ENCODE measurements at regions not wholly inside any gene's neighbourhood (a gene's known extent, or its start where the extent isn't known, plus 50 kb on each side); places are given as distances from the start of the nearest gene placed in this dataset.

GRCh38 chr4:79257953-79258613, 67.8 kb downstream of the NAA11 start:
- no peak overlapping the region for H3K4me3 ChIP-seq (ENCODE audit: low read depth, low read length, poor library complexity, severe bottlenecking)
- no peak overlapping the region for H3K4me2 ChIP-seq (ENCODE audit: low read length)
- no peaks in the 10 kb centered on the region for H3K36me3 ChIP-seq (ENCODE audit: insufficient read depth, low read length)
- no peak overlapping the region for H2AFZ ChIP-seq (ENCODE audit: low read length)
- no peaks in the 10 kb centered on the region for H3K9me2 ChIP-seq (ENCODE audit: insufficient read depth, low read length)
- no TSS peak for BruUV-seq (replicated peaks)
- H3K79me2 ChIP-seq (ENCODE audit: insufficient read depth, low read depth, low read length) = no peaks in the 10 kb centered on the region
- H3K4me1 ChIP-seq (ENCODE audit: insufficient read depth, low read length, poor library complexity, severe bottlenecking) = no peaks in the 10 kb centered on the region
- no peaks in the 10 kb centered on the region for H3K9me3 ChIP-seq (ENCODE audit: low read length)
- H4K20me1 ChIP-seq (ENCODE audit: insufficient read depth, low read length) = no peaks in the 10 kb centered on the region
- no peak for TF ChIP-seq EZH2phosphoT487 (IDR thresholded peaks at IDR 0.05; ENCODE audit: borderline replicate concordance, low read depth, low read length)
- TF ChIP-seq, protein P1, sequence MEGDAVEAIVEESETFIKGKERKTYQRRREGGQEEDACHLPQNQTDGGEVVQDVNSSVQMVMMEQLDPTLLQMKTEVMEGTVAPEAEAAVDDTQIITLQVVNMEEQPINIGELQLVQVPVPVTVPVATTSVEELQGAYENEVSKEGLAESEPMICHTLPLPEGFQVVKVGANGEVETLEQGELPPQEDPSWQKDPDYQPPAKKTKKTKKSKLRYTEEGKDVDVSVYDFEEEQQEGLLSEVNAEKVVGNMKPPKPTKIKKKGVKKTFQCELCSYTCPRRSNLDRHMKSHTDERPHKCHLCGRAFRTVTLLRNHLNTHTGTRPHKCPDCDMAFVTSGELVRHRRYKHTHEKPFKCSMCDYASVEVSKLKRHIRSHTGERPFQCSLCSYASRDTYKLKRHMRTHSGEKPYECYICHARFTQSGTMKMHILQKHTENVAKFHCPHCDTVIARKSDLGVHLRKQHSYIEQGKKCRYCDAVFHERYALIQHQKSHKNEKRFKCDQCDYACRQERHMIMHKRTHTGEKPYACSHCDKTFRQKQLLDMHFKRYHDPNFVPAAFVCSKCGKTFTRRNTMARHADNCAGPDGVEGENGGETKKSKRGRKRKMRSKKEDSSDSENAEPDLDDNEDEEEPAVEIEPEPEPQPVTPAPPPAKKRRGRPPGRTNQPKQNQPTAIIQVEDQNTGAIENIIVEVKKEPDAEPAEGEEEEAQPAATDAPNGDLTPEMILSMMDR (conservative IDR thresholded peaks at IDR 0.05; ENCODE audit: low read length) = no peak
- intact Hi-C loops (cut with micrococcal nuclease; ENCODE audit: unreplicated experiment) = no loop called here
- CTCF ChIA-PET (ENCODE audit: unreplicated experiment) = no interaction called here
- H3K27ac ChIP-seq (ENCODE audit: low read depth, low read length, poor library complexity, severe bottlenecking) = no peak overlapping the region
- no peak for DNase-seq (ENCODE audit: low spot score)
- POLR2A ChIA-PET = no interaction called here

GRCh38 chr4:79255793-79256192, 70.1 kb downstream of the NAA11 start:
- H3K27ac ChIP-seq (ENCODE audit: low read depth, low read length, poor library complexity, severe bottlenecking) = no peak overlapping the region
- no peaks in the 10 kb centered on the region for H3K9me3 ChIP-seq (ENCODE audit: low read length)
- H3K36me3 ChIP-seq (ENCODE audit: insufficient read depth, low read length) = no peaks in the 10 kb centered on the region
- no peaks in the 10 kb centered on the region for H3K4me1 ChIP-seq (ENCODE audit: insufficient read depth, low read length, poor library complexity, severe bottlenecking)
- TF ChIP-seq EZH2phosphoT487 (IDR thresholded peaks at IDR 0.05; ENCODE audit: borderline replicate concordance, low read depth, low read length) = no peak
- TF ChIP-seq, protein P1 (conservative IDR thresholded peaks at IDR 0.05; ENCODE audit: low read length) = no peak
- no peaks in the 10 kb centered on the region for H3K9me2 ChIP-seq (ENCODE audit: insufficient read depth, low read length)
- H2AFZ ChIP-seq (ENCODE audit: low read length) = no peak overlapping the region
- DNase-seq (ENCODE audit: low spot score) = no peak
- POLR2A ChIA-PET = no interaction called here
- H3K4me2 ChIP-seq (ENCODE audit: low read length) = no peak overlapping the region
- H3K4me3 ChIP-seq (ENCODE audit: low read depth, low read length, poor library complexity, severe bottlenecking) = no peak overlapping the region
- no TSS peak for BruUV-seq (replicated peaks)
- no peaks in the 10 kb centered on the region for H3K79me2 ChIP-seq (ENCODE audit: insufficient read depth, low read depth, low read length)
- no peaks in the 10 kb centered on the region for H4K20me1 ChIP-seq (ENCODE audit: insufficient read depth, low read length)
- CTCF ChIA-PET (ENCODE audit: unreplicated experiment) = no interaction called here
- intact Hi-C loops (cut with micrococcal nuclease; ENCODE audit: unreplicated experiment) = no loop called here

DNA sequence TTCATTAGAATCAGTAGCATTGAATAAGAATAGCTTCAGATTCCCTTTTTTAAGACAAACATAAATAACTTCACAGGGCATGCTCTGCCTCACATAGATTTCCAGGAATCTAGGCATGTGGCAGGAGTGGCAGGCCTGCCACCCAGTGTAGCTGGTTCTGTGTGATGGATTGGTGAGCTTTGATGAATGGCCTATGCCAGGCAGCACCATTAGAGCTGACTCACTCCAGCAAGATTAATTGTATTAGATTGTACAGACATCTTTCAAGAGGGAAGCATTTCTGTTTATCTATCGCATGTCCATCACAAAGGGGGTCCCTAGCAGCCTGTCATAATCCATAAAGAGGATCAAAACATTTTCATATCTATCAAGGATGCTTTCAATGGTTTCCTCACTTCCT, 71.9 kb downstream of the NAA11 start:
- ChIA-PET CTCF (ENCODE audit: unreplicated experiment) (no interaction called here), POLR2A (no interaction called here)
- Histone ChIP-seq H3K9me3 (ENCODE audit: low read length) (no peaks in the 10 kb centered on the region), H3K79me2 (ENCODE audit: insufficient read depth, low read depth, low read length) (no peaks in the 10 kb centered on the region), H3K4me2 (ENCODE audit: low read length) (no peak overlapping the region), H4K20me1 (ENCODE audit: insufficient read depth, low read length) (no peaks in the 10 kb centered on the region), H3K27ac (ENCODE audit: low read depth, low read length, poor library complexity, severe bottlenecking) (no peak overlapping the region), H2AFZ (ENCODE audit: low read length) (no peak overlapping the region), H3K36me3 (ENCODE audit: insufficient read depth, low read length) (no peaks in the 10 kb centered on the region), H3K9me2 (ENCODE audit: insufficient read depth, low read length) (no peaks in the 10 kb centered on the region), H3K4me1 (ENCODE audit: insufficient read depth, low read length, poor library complexity, severe bottlenecking) (no peaks in the 10 kb centered on the region), H3K4me3 (ENCODE audit: low read depth, low read length, poor library complexity, severe bottlenecking) (no peak overlapping the region)
- no TSS peak for BruUV-seq (replicated peaks)
- intact Hi-C loops (cut with micrococcal nuclease; ENCODE audit: unreplicated experiment) = no loop called here
- TF ChIP-seq EZH2phosphoT487 (IDR thresholded peaks at IDR 0.05; ENCODE audit: borderline replicate concordance, low read depth, low read length) = no peak
- TF ChIP-seq, protein P1 (conservative IDR thresholded peaks at IDR 0.05; ENCODE audit: low read length) = no peak
- DNase-seq (ENCODE audit: low spot score) = no peak

Measured in OCI-LY7 (cell line).